ENCODE measurements at regions not wholly inside any gene's neighbourhood (a gene's known extent, or its start where the extent isn't known, plus 50 kb on each side); places are given as distances from the start of the nearest gene placed in this dataset.
"Not testable (repeated sequence)": the region's sequence is repeated elsewhere in the genome, so short reads cannot be mapped to it uniquely, and the experiment has no call there.

GRCh38 chr7:138303230-138304070, 156.6 kb upstream of the TRIM24 start:
- DNase-seq = no peak
- intact Hi-C loops (cut with micrococcal nuclease) = no loop called here
- no peak for ATAC-seq

- intact Hi-C loops (cut with micrococcal nuclease) = no loop called here
- no peak for ATAC-seq
- DNase-seq = no peak
These were observed 156.1 kb upstream of the TRIM24 start for GRCh38 chr7:138304071-138304320.

DNA sequence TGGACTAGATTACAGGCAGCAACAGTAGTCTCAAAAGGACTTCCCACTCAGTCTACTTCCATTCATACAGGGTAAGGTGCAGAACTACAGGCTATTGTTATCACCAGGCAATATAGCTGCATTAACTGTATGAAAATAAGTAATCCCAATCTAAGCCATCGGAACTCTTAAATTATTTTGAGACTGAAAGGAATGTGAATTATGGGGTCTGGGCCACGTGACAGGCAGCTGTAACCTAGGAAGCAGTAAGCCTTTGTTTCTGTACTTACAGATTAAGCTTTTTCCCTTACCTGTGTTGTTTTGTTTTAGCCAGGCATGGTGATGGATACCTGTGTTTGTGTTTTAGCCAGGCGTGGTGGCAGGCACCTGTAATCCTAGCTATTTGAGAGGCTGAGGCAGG, 152.4 kb upstream of the TRIM24 start:
- no peak for DNase-seq
- intact Hi-C loops (cut with micrococcal nuclease) = no loop called here
- no peak for ATAC-seq

- DNase-seq (no peak), ATAC-seq (no peak)
- intact Hi-C loops (cut with micrococcal nuclease) = no loop called here
These were observed 151.9 kb upstream of the TRIM24 start for GRCh38 chr7:138308136-138308535.

- no peak for DNase-seq
- ATAC-seq = no peak
- intact Hi-C loops (cut with micrococcal nuclease) = no loop called here
These were observed 150.9 kb upstream of the TRIM24 start for GRCh38 chr7:138309186-138309585.

GRCh38 chr7:138313829-138314178, 146.3 kb upstream of the TRIM24 start:
- ATAC-seq (no peak), DNase-seq (no peak)
- intact Hi-C loops (cut with micrococcal nuclease) = no loop called here

GRCh38 chr7:138316421-138317043, 143.5 kb upstream of the TRIM24 start:
- intact Hi-C loops (cut with micrococcal nuclease) = no loop called here
- DNase-seq (no peak), ATAC-seq (no peak)

DNA sequence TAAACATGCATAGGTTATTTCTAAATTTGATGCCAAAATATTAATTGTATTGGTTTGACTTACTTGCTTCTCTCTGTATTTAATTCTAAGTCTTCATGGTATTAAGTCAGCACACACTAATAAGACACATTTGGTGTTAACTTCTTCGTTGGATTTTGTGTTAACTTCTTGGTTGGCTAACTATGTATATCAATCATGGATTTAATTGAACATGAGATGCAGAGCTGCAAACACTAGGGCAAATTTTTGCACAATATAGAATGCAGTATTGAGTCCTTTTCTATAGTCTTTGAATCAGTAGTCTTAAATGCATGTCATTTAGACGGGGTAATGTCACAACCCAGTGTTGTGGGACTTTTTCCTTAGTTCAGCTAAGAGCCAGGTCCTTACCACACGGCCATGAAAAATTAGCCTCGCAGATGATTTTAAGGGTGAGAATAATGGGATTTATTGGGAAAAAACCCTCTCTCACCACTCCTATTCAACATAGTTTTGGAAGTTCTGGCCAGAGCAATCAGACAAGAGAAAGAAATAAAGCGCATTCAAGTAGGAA, 142.9 kb upstream of the TRIM24 start:
- intact Hi-C loops (cut with micrococcal nuclease) = no loop called here
- DNase-seq (no peak), ATAC-seq (no peak)

DNA sequence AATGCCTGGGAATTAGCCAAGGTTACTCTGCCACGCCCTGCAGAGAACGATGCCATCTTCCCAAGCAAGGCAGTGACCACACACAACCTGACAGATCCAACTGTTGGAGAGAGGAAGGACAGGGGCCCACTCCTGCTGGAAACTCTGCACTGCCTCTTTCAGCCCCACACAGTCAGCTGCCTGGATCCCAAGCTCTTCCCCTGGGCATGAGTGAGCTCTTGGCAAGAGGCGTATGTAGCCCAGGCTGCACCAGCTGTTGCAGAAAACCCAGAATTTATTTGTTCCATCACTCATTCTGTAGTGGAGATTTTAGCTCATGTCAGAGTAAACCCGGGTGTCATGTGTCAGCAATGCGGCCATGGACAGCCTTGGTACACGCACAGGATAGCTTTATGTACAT, 135.1 kb upstream of the TRIM24 start:
- intact Hi-C loops (cut with micrococcal nuclease) = no loop called here
- DNase-seq (no peak), ATAC-seq (no peak)

DNA sequence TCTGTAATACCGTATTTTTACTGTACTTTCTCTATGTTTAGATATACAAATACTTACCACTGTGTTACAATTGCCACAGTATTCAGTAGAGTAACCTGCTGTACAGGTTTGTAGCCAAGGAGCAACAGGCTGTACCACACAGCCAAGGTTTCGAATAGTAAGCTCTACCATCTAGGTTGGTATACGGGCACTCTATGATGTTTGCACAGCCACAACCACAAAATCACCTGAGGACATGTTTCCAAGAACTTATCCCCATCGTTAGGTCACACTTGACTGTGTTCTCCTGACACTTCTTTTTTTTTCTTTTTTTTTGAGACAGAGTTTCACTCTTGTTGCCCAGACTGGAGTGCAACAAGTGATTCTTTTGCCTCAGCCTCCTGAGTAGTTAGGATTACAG, 134.6 kb upstream of the TRIM24 start:
- ATAC-seq (no peak), DNase-seq (no peak)
- intact Hi-C loops (cut with micrococcal nuclease) = no loop called here

DNA sequence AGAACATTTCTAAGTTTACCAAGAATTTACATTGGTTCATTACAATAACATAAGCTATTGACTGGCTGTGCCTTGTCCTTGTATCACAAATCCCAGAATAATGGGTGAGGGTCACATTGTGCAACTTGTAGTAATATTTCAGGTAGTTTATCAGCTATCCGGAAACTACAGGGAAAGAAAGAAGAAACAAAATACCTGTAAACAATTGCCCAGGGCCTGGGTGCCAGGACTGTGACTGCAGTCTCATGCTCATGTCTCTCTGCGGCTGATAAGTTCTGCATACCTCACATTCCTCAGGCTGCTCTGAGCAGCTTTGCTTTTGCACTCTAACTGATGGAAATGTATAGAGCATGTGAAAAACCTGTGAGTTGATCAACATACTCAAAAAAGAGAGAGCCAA, 131.8 kb upstream of the TRIM24 start:
- DNase-seq = no peak
- intact Hi-C loops (cut with micrococcal nuclease) = no loop called here
- ATAC-seq = peak; percentile 57

- intact Hi-C loops (cut with micrococcal nuclease); ATAC-seq; DNase-seq: not testable (repeated sequence)
These were observed 127.2 kb upstream of the TRIM24 start for GRCh38 chr7:138332850-138333249.

GRCh38 chr7:138338361-138338760, 121.7 kb upstream of the TRIM24 start:
- peak; percentile 65 for DNase-seq
- peak; percentile 79 for ATAC-seq

GRCh38 chr7:138339229-138339628, 120.8 kb upstream of the TRIM24 start:
- DNase-seq; ATAC-seq; intact Hi-C loops (cut with micrococcal nuclease): not testable (repeated sequence)

More at GRCh38 chr7:138338361-138338760, 121.7 kb upstream of the TRIM24 start:
- intact Hi-C loops (cut with micrococcal nuclease) = no loop called here

DNA sequence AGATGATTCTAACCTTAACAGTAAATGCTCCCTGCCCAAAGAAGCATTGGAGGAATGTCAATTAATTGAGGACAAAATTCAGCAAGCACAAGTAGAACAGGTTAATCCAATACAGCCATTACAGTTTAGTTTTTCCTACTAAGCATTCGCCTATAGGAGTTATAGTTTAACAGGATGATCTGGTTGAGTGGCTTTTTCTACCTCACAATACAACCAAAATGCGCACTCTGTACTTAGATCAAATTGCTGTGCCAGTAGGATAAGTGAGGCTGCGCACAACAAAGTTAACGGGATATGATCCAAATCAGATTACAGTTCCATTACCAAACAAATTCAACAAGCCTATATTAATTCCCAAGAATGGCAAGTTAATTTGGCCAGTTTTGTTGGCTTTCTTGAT, 117.1 kb upstream of the TRIM24 start:
- ATAC-seq = no peak
- no peak for DNase-seq
- intact Hi-C loops (cut with micrococcal nuclease) = no loop called here

GRCh38 chr7:138345567-138345966, 114.5 kb upstream of the TRIM24 start:
- intact Hi-C loops (cut with micrococcal nuclease) = no loop called here
- no peak for DNase-seq
- ATAC-seq = no peak

- ATAC-seq = no peak
- no peak for DNase-seq
- intact Hi-C loops (cut with micrococcal nuclease) = no loop called here
These were observed 113.1 kb upstream of the TRIM24 start for GRCh38 chr7:138346975-138347374.

DNA sequence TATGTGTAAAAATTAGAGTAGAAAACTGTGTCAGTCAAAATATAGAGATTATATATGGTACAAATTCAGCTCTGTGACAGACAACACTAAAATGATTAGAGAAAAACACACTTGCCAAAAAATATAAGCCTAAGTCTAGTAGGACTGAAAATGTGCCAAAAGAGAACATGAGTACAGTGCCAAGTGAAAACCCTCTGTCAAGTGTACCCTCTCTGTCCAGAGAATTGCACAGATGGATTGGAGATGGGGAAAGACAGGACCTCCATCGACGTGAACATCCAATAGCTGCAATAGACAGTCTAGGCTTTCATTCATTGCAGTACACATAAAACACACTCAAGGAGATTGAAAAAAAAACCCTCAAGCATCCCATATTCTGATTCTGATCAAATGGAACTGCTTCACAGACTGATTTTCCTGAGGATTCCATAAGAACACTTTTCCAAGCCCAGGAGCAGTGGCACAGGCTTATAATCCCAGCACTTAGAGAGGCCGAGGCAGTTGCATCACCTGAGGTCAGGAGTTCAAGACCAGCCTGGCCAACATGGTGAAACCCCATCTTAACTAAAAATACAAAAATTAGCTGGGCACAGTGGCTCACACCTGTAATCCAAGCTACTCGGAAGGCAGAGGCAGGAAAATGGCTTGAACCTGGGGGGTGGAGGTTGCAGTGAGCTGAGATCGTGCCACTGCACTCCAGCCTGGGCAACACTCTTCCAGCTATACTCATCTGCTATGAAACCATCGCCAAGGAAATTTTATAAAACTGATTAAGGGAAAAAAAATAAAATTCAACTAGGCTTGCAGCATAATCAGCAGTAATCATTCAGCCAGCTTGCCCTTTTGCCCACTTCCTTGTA, 110.0 kb upstream of the TRIM24 start:
- intact Hi-C loops (cut with micrococcal nuclease) = no loop called here
- DNase-seq = no peak
- no peak for ATAC-seq

DNA sequence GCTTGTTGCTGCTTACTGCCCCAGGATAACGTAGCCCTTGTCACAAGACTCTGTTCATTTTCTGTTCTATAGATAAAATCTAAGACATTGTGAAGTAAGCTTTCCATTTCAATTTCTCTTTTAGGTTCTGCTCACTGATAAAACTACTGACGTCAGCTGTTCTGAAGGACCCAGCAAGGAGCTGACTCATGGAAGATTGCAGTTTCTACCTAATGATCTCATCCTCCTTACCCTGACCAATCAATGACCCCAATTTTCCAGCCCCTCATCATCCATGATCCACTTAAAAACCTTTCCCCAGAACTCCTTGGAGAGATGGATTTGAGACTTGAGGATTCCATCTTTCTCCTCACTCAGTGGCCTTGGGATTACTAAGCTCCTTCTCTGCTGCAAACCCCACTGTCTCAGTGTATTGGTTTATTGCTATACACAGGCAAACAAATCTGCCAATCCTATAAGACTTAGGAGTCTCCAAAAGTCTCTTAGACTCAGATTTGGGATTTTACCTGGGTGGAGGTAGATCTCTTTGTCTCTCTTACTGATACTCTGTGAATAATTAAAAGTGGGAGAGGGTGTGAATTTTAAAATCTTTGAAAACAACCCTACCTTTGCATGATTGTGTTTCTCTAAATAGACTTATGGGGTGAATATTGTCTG, 109.2 kb upstream of the TRIM24 start:
- no peak for ATAC-seq
- no peak for DNase-seq
- intact Hi-C loops (cut with micrococcal nuclease) = no loop called here
